Right lobe of liver (tissue), 6 donors: ENCODE measurements at regions not wholly inside any gene's neighbourhood (a gene's known extent, or its start where the extent isn't known, plus 50 kb on each side); places are given as distances from the start of the nearest gene placed in this dataset.

Source experiments
- ATAC-seq, 4 donors: fragments of 200-7000 bp; cut with Tn5 transposase; one replicate each; pipeline ENCODE4 v1.9.1; 2020; ENCODE audit warnings: mild to moderate bottlenecking in 4 of 4, moderate library complexity in 4 of 4
- DNase-seq, 3 donors: peaks; one replicate each; pipeline ENCODE4 v3.0.0-alpha.2; 2020
- H3K27ac ChIP-seq, 3 donors: fragments of 200-600 bp; one replicate each; pipeline ENCODE4 v1.8.0; 2022
- H3K27me3 ChIP-seq, 2 donors: fragments of 200-600 bp; one replicate each; pipeline ENCODE4 v1.8.0; 2022
- H3K36me3 ChIP-seq, 4 donors: fragments of 200-600 bp; sonication (generic) in 1 of 4; one replicate each; pipeline versions ENCODE4 v1.5.1 to v1.8.0; 2017 to 2022; ENCODE audit warnings: control low read depth in 1 of 4
- H3K4me1 ChIP-seq, 4 donors: fragments of 200-600 bp; sonication (generic) in 1 of 4; one replicate each; pipeline versions ENCODE4 v1.5.1 to v1.8.0; 2017 to 2022; ENCODE audit warnings: control low read depth in 1 of 4
- H3K4me3 ChIP-seq, 3 donors: fragments of 200-600 bp; one replicate each; pipeline ENCODE4 v1.8.0; 2022
- H3K9me3 ChIP-seq, 4 donors: fragments of 200-600 bp; sonication (generic) in 1 of 4; one replicate each; pipeline versions ENCODE4 v1.5.1 to v1.8.0; 2017 to 2022; ENCODE audit warnings: control low read depth in 1 of 4
- POLR2A ChIP-seq: fragments of 450-650 bp; IDR thresholded peaks from one replicate; pipeline ENCODE4 v1.6.1; 2017; ENCODE audit warnings: antibody characterized with exemption, mild to moderate bottlenecking
- WGBS: methylation state at CpG from one replicate; pipeline ENCODE4 v1.1.6; 2018; ENCODE audit warnings: low coverage, low lambda C conversion rate; ENCODE audit not compliant: insufficient coverage; ENCODE audit errors: missing lambda C conversion rate; 5-methylcytosine and 5-hydroxymethylcytosine counted together
- intact Hi-C, 2 donors: fragments of 100-400 bp; cut with DNase I; formaldehyde crosslinking; loops; one replicate each; pipeline versions ENCODE4 v1.11.2 to v1.14.1; 2022
- TF ChIP-seq, protein P1 (sequence below), 4 donors: fragments of 200-600 bp in 3 of 4; fragments of 450-650 bp in 1 of 4; IDR thresholded peaks; one replicate each; pipeline versions ENCODE4 v1.5.1 to v1.8.0; 2016 to 2022; ENCODE audit warnings: antibody characterized with exemption in 4 of 4, mild to moderate bottlenecking in 2 of 4
- donor health status: DM: no; HTN: yes; CAD: no.
- donor health status: DM: no; HTN: no; CAD: no.
- donor health status: DM: no; HTN: no; CAD: no.
- donor health status: DM: no; HTN: yes; CAD: no.
- donor health status: DM: no; HTN: yes; CAD: no.

- H3K36me3 ChIP-seq, result no peaks in the 10 kb centered on the region
- no peak for ATAC-seq
- intact Hi-C loops, result no loop called here
- H3K27ac ChIP-seq, result no peak overlapping the region
- no peak overlapping the region for H3K4me3 ChIP-seq
- no peaks in the 10 kb centered on the region for H3K27me3 ChIP-seq
- H3K4me1 ChIP-seq, result no peaks in the 10 kb centered on the region
- no peak for TF ChIP-seq POLR2A
- TF ChIP-seq, protein P1, sequence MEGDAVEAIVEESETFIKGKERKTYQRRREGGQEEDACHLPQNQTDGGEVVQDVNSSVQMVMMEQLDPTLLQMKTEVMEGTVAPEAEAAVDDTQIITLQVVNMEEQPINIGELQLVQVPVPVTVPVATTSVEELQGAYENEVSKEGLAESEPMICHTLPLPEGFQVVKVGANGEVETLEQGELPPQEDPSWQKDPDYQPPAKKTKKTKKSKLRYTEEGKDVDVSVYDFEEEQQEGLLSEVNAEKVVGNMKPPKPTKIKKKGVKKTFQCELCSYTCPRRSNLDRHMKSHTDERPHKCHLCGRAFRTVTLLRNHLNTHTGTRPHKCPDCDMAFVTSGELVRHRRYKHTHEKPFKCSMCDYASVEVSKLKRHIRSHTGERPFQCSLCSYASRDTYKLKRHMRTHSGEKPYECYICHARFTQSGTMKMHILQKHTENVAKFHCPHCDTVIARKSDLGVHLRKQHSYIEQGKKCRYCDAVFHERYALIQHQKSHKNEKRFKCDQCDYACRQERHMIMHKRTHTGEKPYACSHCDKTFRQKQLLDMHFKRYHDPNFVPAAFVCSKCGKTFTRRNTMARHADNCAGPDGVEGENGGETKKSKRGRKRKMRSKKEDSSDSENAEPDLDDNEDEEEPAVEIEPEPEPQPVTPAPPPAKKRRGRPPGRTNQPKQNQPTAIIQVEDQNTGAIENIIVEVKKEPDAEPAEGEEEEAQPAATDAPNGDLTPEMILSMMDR (IDR thresholded peaks at IDR 0.05), result no peak
- WGBS, result 44% methylated on average over 4 of the region's 4 CpGs
- H3K9me3 ChIP-seq, result no peaks in the 10 kb centered on the region
- DNase-seq, result no peak
Observed at GRCh38 chr18:6606411-6607085, 123.0 kb upstream of the ARHGAP28 start.

DNA sequence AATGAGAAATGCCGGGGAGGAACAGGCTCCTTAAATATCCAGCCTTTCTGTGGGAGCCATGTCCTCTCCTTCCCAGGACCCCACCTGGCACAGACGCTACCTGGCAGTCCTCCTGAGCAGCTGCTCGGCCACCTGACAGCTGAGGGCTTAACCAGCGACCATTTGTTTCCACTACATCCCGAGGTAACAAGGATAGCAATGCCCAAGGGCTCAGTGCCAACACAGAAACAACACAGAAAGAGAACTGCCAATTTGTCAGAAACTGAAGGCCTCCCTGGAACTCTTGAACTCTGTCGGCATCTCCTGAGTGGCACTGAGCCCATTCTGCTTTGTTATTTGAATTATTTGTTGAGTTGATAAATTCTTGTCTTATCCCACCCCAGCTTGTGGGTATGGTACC lies 122.2 kb upstream of the ARHGAP28 start:
- H3K4me3 ChIP-seq, result no peak overlapping the region
- no peaks in the 10 kb centered on the region for H3K36me3 ChIP-seq
- intact Hi-C loops, result no loop called here
- 50% methylated on average over 1 of the region's 6 CpGs for WGBS
- no peak overlapping the region for H3K27ac ChIP-seq
- no peaks in the 10 kb centered on the region for H3K9me3 ChIP-seq
- ATAC-seq (no peak), DNase-seq (no peak)
- TF ChIP-seq, protein P1 (IDR thresholded peaks at IDR 0.05), result no peak
- no peak for TF ChIP-seq POLR2A
- H3K27me3 ChIP-seq, result no peaks in the 10 kb centered on the region
- no peaks in the 10 kb centered on the region for H3K4me1 ChIP-seq

DNA sequence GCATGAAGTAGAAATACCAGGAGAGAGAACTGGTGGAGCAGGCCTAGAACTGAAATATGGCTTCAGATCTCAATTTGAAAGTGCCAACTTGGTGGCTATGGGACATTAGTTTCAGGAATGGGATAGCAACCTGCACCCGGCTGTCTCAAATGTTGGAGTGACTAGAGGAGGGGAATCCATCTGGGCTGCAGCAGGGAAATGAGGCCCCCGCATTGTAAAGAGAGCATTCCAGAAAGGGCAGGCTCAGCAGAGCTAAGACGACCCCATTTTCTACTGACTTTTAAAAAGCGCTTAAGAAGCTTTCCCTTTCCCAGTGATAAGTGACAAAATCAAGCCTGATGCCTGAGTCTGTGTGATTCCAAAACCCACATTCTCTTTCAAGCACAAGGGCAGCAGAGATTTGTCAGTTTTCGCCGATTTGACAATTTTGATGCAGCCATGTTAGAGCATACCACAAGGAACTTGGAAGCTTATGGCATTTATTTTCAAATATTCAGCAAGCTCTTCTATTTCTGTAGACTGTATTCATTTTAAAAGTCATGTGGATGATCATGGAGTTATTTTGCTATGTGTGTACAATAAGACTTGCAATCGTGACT lies 119.8 kb upstream of the ARHGAP28 start:
- ATAC-seq (no peak), DNase-seq (no peak)
- H3K36me3 ChIP-seq, result no peaks in the 10 kb centered on the region
- WGBS, result 58% methylated on average over 7 of the region's 7 CpGs
- H3K27me3 ChIP-seq, result no peaks in the 10 kb centered on the region
- no peak overlapping the region for H3K4me3 ChIP-seq
- no peak overlapping the region for H3K27ac ChIP-seq
- intact Hi-C loops, result no loop called here
- H3K9me3 ChIP-seq, result no peaks in the 10 kb centered on the region
- TF ChIP-seq, protein P1 (IDR thresholded peaks at IDR 0.05), result no peak
- TF ChIP-seq POLR2A, result no peak
- H3K4me1 ChIP-seq, result no peaks in the 10 kb centered on the region

- ATAC-seq, result no peak
- TF ChIP-seq POLR2A, result no peak
- TF ChIP-seq, protein P1 (IDR thresholded peaks at IDR 0.05), result no peak
- H3K36me3 ChIP-seq, result no peaks in the 10 kb centered on the region
Observed at GRCh38 chr18:6610466-6610865, 119.0 kb upstream of the ARHGAP28 start.

More at GRCh38 chr18:6610466-6610865, 119.0 kb upstream of the ARHGAP28 start:
- Histone ChIP-seq H3K27ac (no peak overlapping the region), H3K27me3 (no peaks in the 10 kb centered on the region), H3K4me1 (no peaks in the 10 kb centered on the region), H3K9me3 (no peaks in the 10 kb centered on the region), H3K4me3 (no peak overlapping the region)
- 43% methylated on average over 3 of the region's 3 CpGs for WGBS
- DNase-seq, result no peak
- intact Hi-C loops, result no loop called here
